ENCODE measurements at regions not wholly inside any gene's neighbourhood (a gene's known extent, or its start where the extent isn't known, plus 50 kb on each side); places are given as distances from the start of the nearest gene placed in this dataset.

GRCh38 chr5:144072518-144072927 is 97.9 kb downstream of the YIPF5 start:
- H3K27ac ChIP-seq (ENCODE audit: low read depth, low read length) = no peak overlapping the region
- 0 out of 2 replicates have a peak, but pooled peaks cover 4% of the 10 kb centered on the region for H3K4me1 ChIP-seq (ENCODE audit: insufficient read depth, low read length)
- H3K4me3 ChIP-seq (ENCODE audit: low read length) = no peak overlapping the region
- H3K9me3 ChIP-seq (ENCODE audit: insufficient read depth, low read depth, low read length) = 0 out of 2 replicates have a peak, but pooled peaks cover 1% of the 10 kb centered on the region
- no peaks in the 10 kb centered on the region for H3K36me3 ChIP-seq (ENCODE audit: insufficient read depth, low read length)
- H3K27me3 ChIP-seq (ENCODE audit: insufficient read depth, low read length) = no peaks in the 10 kb centered on the region
- H3K9ac ChIP-seq (ENCODE audit: low read depth, low read length) = no peak overlapping the region

- Histone ChIP-seq H3K36me3 (ENCODE audit: insufficient read depth, low read length) (no peaks in the 10 kb centered on the region), H3K4me3 (ENCODE audit: low read length) (no peak overlapping the region), H3K9ac (ENCODE audit: low read depth, low read length) (no peak overlapping the region), H3K27me3 (ENCODE audit: insufficient read depth, low read length) (no peaks in the 10 kb centered on the region), H3K9me3 (ENCODE audit: insufficient read depth, low read depth, low read length) (peaks cover 11% of the 10 kb centered on the region; the same call in 1 of the 2 replicates), H3K4me1 (ENCODE audit: insufficient read depth, low read length) (0 out of 2 replicates have a peak, but pooled peaks cover 4% of the 10 kb centered on the region), H3K27ac (ENCODE audit: low read depth, low read length) (no peak overlapping the region)
- WGBS = no CpG with 5 or more reads among the region's 1 CpG
Observed at GRCh38 chr5:144076521-144077083, 93.9 kb downstream of the YIPF5 start.

- no CpG with 5 or more reads among the region's 1 CpG for WGBS
- no peak overlapping the region for H3K27ac ChIP-seq (ENCODE audit: low read depth, low read length)
Observed at GRCh38 chr5:144083185-144083584, 87.3 kb downstream of the YIPF5 start.

GRCh38 chr5:144084971-144085370 is 85.5 kb downstream of the YIPF5 start:
- Histone ChIP-seq H3K4me3 (ENCODE audit: low read length) (no peak overlapping the region), H3K27me3 (ENCODE audit: insufficient read depth, low read length) (no peaks in the 10 kb centered on the region; the same call in 1 of the 2 replicates), H3K27ac (ENCODE audit: low read depth, low read length) (no peak overlapping the region), H3K4me1 (ENCODE audit: insufficient read depth, low read length) (no peaks in the 10 kb centered on the region), H3K36me3 (ENCODE audit: insufficient read depth, low read length) (no peaks in the 10 kb centered on the region), H3K9ac (ENCODE audit: low read depth, low read length) (no peak overlapping the region), H3K9me3 (ENCODE audit: insufficient read depth, low read depth, low read length) (peaks cover 13% of the 10 kb centered on the region)
- 97% methylated on average over 2 of the region's 2 CpGs for WGBS

More at GRCh38 chr5:144083185-144083584, 87.3 kb downstream of the YIPF5 start:
- no peak overlapping the region for H3K4me3 ChIP-seq (ENCODE audit: low read length)
- H3K9me3 ChIP-seq (ENCODE audit: insufficient read depth, low read depth, low read length) = peaks cover 14% of the 10 kb centered on the region
- H3K27me3 ChIP-seq (ENCODE audit: insufficient read depth, low read length) = no peaks in the 10 kb centered on the region
- H3K9ac ChIP-seq (ENCODE audit: low read depth, low read length) = no peak overlapping the region
- no peaks in the 10 kb centered on the region for H3K36me3 ChIP-seq (ENCODE audit: insufficient read depth, low read length)
- H3K4me1 ChIP-seq (ENCODE audit: insufficient read depth, low read length) = no peaks in the 10 kb centered on the region

GRCh38 chr5:144085381-144085780 is 85.1 kb downstream of the YIPF5 start:
- H3K27me3 ChIP-seq (ENCODE audit: insufficient read depth, low read length) = no peaks in the 10 kb centered on the region; the same call in 1 of the 2 replicates
- H3K36me3 ChIP-seq (ENCODE audit: insufficient read depth, low read length) = no peaks in the 10 kb centered on the region
- peaks cover 9% of the 10 kb centered on the region for H3K9me3 ChIP-seq (ENCODE audit: insufficient read depth, low read depth, low read length)
- H3K4me3 ChIP-seq (ENCODE audit: low read length) = no peak overlapping the region
- no peaks in the 10 kb centered on the region for H3K4me1 ChIP-seq (ENCODE audit: insufficient read depth, low read length)
- H3K27ac ChIP-seq (ENCODE audit: low read depth, low read length) = no peak overlapping the region
- WGBS = 100% methylated on average over 2 of the region's 3 CpGs
- no peak overlapping the region for H3K9ac ChIP-seq (ENCODE audit: low read depth, low read length)

GRCh38 chr5:144086295-144086694 is 84.2 kb downstream of the YIPF5 start:
- Histone ChIP-seq H3K4me1 (ENCODE audit: insufficient read depth, low read length) (no peaks in the 10 kb centered on the region), H3K9ac (ENCODE audit: low read depth, low read length) (no peak overlapping the region), H3K9me3 (ENCODE audit: insufficient read depth, low read depth, low read length) (peaks cover 8% of the 10 kb centered on the region), H3K27ac (ENCODE audit: low read depth, low read length) (no peak overlapping the region), H3K36me3 (ENCODE audit: insufficient read depth, low read length) (no peaks in the 10 kb centered on the region), H3K27me3 (ENCODE audit: insufficient read depth, low read length) (peaks cover 9% of the 10 kb centered on the region; the same call in 1 of the 2 replicates), H3K4me3 (ENCODE audit: low read length) (no peak overlapping the region)
- 84% methylated on average over 1 of the region's 3 CpGs for WGBS

GRCh38 chr5:144087576-144087975 is 82.9 kb downstream of the YIPF5 start:
- H3K9me3 ChIP-seq (ENCODE audit: insufficient read depth, low read depth, low read length) = peaks cover under 1% of the 10 kb centered on the region; the same call in 1 of the 2 replicates
- no peaks in the 10 kb centered on the region for H3K4me1 ChIP-seq (ENCODE audit: insufficient read depth, low read length)
- H3K27ac ChIP-seq (ENCODE audit: low read depth, low read length) = no peak overlapping the region
- no peak overlapping the region for H3K9ac ChIP-seq (ENCODE audit: low read depth, low read length)
- H3K27me3 ChIP-seq (ENCODE audit: insufficient read depth, low read length) = peaks cover 22% of the 10 kb centered on the region
- no peak overlapping the region for H3K4me3 ChIP-seq (ENCODE audit: low read length)
- H3K36me3 ChIP-seq (ENCODE audit: insufficient read depth, low read length) = no peaks in the 10 kb centered on the region
- 86% methylated on average over 1 of the region's 1 CpG for WGBS

GRCh38 chr5:144088206-144089064 is 82.0 kb downstream of the YIPF5 start:
- Histone ChIP-seq H3K9ac (ENCODE audit: low read depth, low read length) (no peak overlapping the region), H3K27ac (ENCODE audit: low read depth, low read length) (no peak overlapping the region), H3K27me3 (ENCODE audit: insufficient read depth, low read length) (peaks cover 30% of the 10 kb centered on the region), H3K9me3 (ENCODE audit: insufficient read depth, low read depth, low read length) (no peaks in the 10 kb centered on the region), H3K4me3 (ENCODE audit: low read length) (no peak overlapping the region), H3K36me3 (ENCODE audit: insufficient read depth, low read length) (no peaks in the 10 kb centered on the region), H3K4me1 (ENCODE audit: insufficient read depth, low read length) (peaks cover 6% of the 10 kb centered on the region; the same call in 1 of the 2 replicates)
- WGBS = 96% methylated on average over 3 of the region's 3 CpGs

- no peaks in the 10 kb centered on the region for H3K36me3 ChIP-seq (ENCODE audit: insufficient read depth, low read length)
- no peak overlapping the region for H3K4me3 ChIP-seq (ENCODE audit: low read length)
- peaks cover 9% of the 10 kb centered on the region; the same call in 1 of the 2 replicates for H3K4me1 ChIP-seq (ENCODE audit: insufficient read depth, low read length)
- H3K9ac ChIP-seq (ENCODE audit: low read depth, low read length) = no peak overlapping the region
- 88% methylated on average over 2 of the region's 2 CpGs for WGBS
- H3K9me3 ChIP-seq (ENCODE audit: insufficient read depth, low read depth, low read length) = no peaks in the 10 kb centered on the region
- peaks cover 41% of the 10 kb centered on the region for H3K27me3 ChIP-seq (ENCODE audit: insufficient read depth, low read length)
- H3K27ac ChIP-seq (ENCODE audit: low read depth, low read length) = no peak overlapping the region
Observed at GRCh38 chr5:144089401-144090021, 80.9 kb downstream of the YIPF5 start.

- H3K9ac ChIP-seq (ENCODE audit: low read depth, low read length) = no peak overlapping the region
- H3K36me3 ChIP-seq (ENCODE audit: insufficient read depth, low read length) = no peaks in the 10 kb centered on the region
Observed at GRCh38 chr5:144092508-144092907, 78.0 kb downstream of the YIPF5 start.

GRCh38 chr5:144093400-144093799 is 77.1 kb downstream of the YIPF5 start:
- no peak overlapping the region for H3K4me3 ChIP-seq (ENCODE audit: low read length)
- peaks cover 51% of the 10 kb centered on the region for H3K27me3 ChIP-seq (ENCODE audit: insufficient read depth, low read length)
- peaks cover 9% of the 10 kb centered on the region; the same call in 1 of the 2 replicates for H3K4me1 ChIP-seq (ENCODE audit: insufficient read depth, low read length)
- H3K36me3 ChIP-seq (ENCODE audit: insufficient read depth, low read length) = no peaks in the 10 kb centered on the region
- 57% methylated on average over 3 of the region's 3 CpGs for WGBS
- H3K9me3 ChIP-seq (ENCODE audit: insufficient read depth, low read depth, low read length) = no peaks in the 10 kb centered on the region
- no peak overlapping the region for H3K27ac ChIP-seq (ENCODE audit: low read depth, low read length)
- H3K9ac ChIP-seq (ENCODE audit: low read depth, low read length) = no peak overlapping the region

More at GRCh38 chr5:144092508-144092907, 78.0 kb downstream of the YIPF5 start:
- Histone ChIP-seq H3K9me3 (ENCODE audit: insufficient read depth, low read depth, low read length) (no peaks in the 10 kb centered on the region), H3K4me1 (ENCODE audit: insufficient read depth, low read length) (peaks cover 9% of the 10 kb centered on the region; the same call in 1 of the 2 replicates), H3K27me3 (ENCODE audit: insufficient read depth, low read length) (peaks cover 51% of the 10 kb centered on the region), H3K4me3 (ENCODE audit: low read length) (no peak overlapping the region), H3K27ac (ENCODE audit: low read depth, low read length) (no peak overlapping the region)
- WGBS = 91% methylated on average over 3 of the region's 3 CpGs

All from HUES64 (cell line).